B cell (primary cell): ENCODE measurements at regions not wholly inside any gene's neighbourhood (a gene's known extent, or its start where the extent isn't known, plus 50 kb on each side); places are given as distances from the start of the nearest gene placed in this dataset.
A peak's percentile ranks its signal among the peaks of the same experiment; 100 is the strongest.

Experiments used
- ATAC-seq: fragments of 200-7000 bp; cut with Tn5 transposase; one replicate; pipeline ENCODE4 v1.10.0; 2021; ENCODE audit warnings: low read depth, mild to moderate bottlenecking, moderate number of reproducible peaks, moderate library complexity
- CTCF ChIA-PET: fragments of 350-600 bp; sonication (Branson Sonifier 250); formaldehyde crosslinking; loops from one replicate; lab custom pipeline; 2021; ENCODE audit warnings: antibody characterized with exemption, inconsistent platforms; lab: Charles Lee
- POLR2A ChIA-PET: fragments of 350-600 bp; sonication (Branson Sonifier 250); formaldehyde crosslinking; loops from one replicate; lab custom pipeline; 2021; ENCODE audit warnings: antibody characterized with exemption; lab: Charles Lee
- DNase-seq: peaks from one replicate; pipeline ENCODE4 v3.0.0; 2013
- H2AFZ ChIP-seq: 2 replicates; pipeline ENCODE4 v1.6.1; 2012; ENCODE audit warnings: mild to moderate bottlenecking, low read depth, low read length; ENCODE audit not compliant: insufficient read depth, poor library complexity, severe bottlenecking
- H3K27ac ChIP-seq, 2 donors: 1 replicate in 1 of 2; 2 replicates in 1 of 2; pipeline ENCODE4 v1.5.1; 2012 to 2013; ENCODE audit warnings: low read length in 2 of 2, mild to moderate bottlenecking in 2 of 2, moderate library complexity in 1 of 2
- H3K27me3 ChIP-seq, 4 experiments: fragments of 200-600 bp in 1 of 4; sonication (generic) in 1 of 4; replicated peaks in 1 of 4; 1 replicate in 2 of 4; 2 replicates in 2 of 4; pipeline versions ENCODE4 v1.6.1 to v1.7.0; 2013 to 2016; ENCODE audit warnings: low read length in 3 of 4, mild to moderate bottlenecking in 2 of 4, mixed read lengths in 1 of 4, moderate library complexity in 1 of 4; ENCODE audit not compliant: insufficient read depth in 4 of 4, control insufficient read depth in 3 of 4; ENCODE audit errors: control extremely low read depth in 1 of 4
- H3K36me3 ChIP-seq, 2 experiments: replicated peaks in 1 of 2; 1 replicate in 1 of 2; 2 replicates in 1 of 2; pipeline versions ENCODE4 v1.6.1 to v1.7.1; 2013; ENCODE audit warnings: low read length in 1 of 2; ENCODE audit not compliant: insufficient read depth in 2 of 2, control insufficient read depth in 1 of 2; ENCODE audit errors: control extremely low read depth in 1 of 2, extremely low read depth in 1 of 2
- H3K4me1 ChIP-seq, 2 donors: fragments of 200-600 bp in 1 of 2; sonication (generic) in 1 of 2; 1 replicate in 1 of 2; 2 replicates in 1 of 2; pipeline versions ENCODE4 v1.5.1 to v1.6.1; 2013 to 2017; ENCODE audit warnings: low read length in 2 of 2; ENCODE audit not compliant: control insufficient read depth in 2 of 2, insufficient read depth in 2 of 2
- H3K4me2 ChIP-seq: replicated peaks from 2 replicates; pipeline ENCODE3; 2012; ENCODE audit warnings: mild to moderate bottlenecking, low read depth, low read length; ENCODE audit not compliant: poor library complexity, severe bottlenecking
- H3K4me3 ChIP-seq, 5 experiments: fragments of 200-600 bp in 1 of 5; sonication (generic) in 1 of 5; 1 replicate in 3 of 5; 2 replicates in 2 of 5; pipeline versions ENCODE4 v1.5.1 to v1.7.0; 2011 to 2016; ENCODE audit warnings: low read length in 4 of 5, mild to moderate bottlenecking in 4 of 5, low read depth in 2 of 5, control low read depth in 1 of 5, moderate library complexity in 1 of 5; ENCODE audit not compliant: insufficient read depth in 1 of 5; ENCODE audit errors: control extremely low read depth in 1 of 5, extremely low read depth in 1 of 5
- H3K79me2 ChIP-seq: fragments of 200-600 bp; sonication (generic); one replicate; pipeline ENCODE4 v1.6.0; 2016; ENCODE audit warnings: low read length; ENCODE audit not compliant: control insufficient read depth, insufficient read depth
- H3K9ac ChIP-seq: fragments of 200-600 bp; sonication (generic); 2 replicates; pipeline ENCODE4 v1.6.1; 2017; ENCODE audit warnings: mild to moderate bottlenecking, low read length, moderate library complexity
- H3K9me3 ChIP-seq, 3 donors: one replicate each; pipeline versions ENCODE4 v1.6.1 to v1.7.1; 2013; ENCODE audit warnings: low read length in 2 of 3; ENCODE audit not compliant: control insufficient read depth in 2 of 3, insufficient read depth in 1 of 3; ENCODE audit errors: control extremely low read depth in 1 of 3
- H4K20me1 ChIP-seq: 2 replicates; pipeline ENCODE4 v1.6.0; 2012; ENCODE audit warnings: mild to moderate bottlenecking, low read length; ENCODE audit not compliant: insufficient read depth, control insufficient read depth, poor library complexity, severe bottlenecking
- H3K27ac Mint-ChIP-seq: one replicate; pipeline ENCODE4 v1.8.0; 2021; ENCODE audit warnings: mixed read lengths
- H3K27me3 Mint-ChIP-seq: one replicate; pipeline ENCODE4 v1.8.0; 2021; ENCODE audit warnings: mixed read lengths
- H3K4me1 Mint-ChIP-seq: one replicate; pipeline ENCODE4 v1.8.0; 2021; ENCODE audit warnings: mixed read lengths
- H3K4me3 Mint-ChIP-seq: one replicate; pipeline ENCODE4 v1.8.0; 2021; ENCODE audit warnings: mixed read lengths
- H3K9me3 Mint-ChIP-seq: one replicate; pipeline ENCODE4 v1.8.0; 2022; ENCODE audit warnings: mixed read lengths; ENCODE audit not compliant: insufficient read depth
- EZH2 ChIP-seq: IDR thresholded peaks from 2 replicates; pipeline ENCODE4 v1.6.1; 2012; ENCODE audit warnings: borderline replicate concordance, low read depth, mild to moderate bottlenecking, moderate library complexity, low read length; ENCODE audit not compliant: insufficient read depth, poor library complexity, severe bottlenecking
- WGBS: methylation state at CpG from one replicate; pipeline ENCODE4 v1.1.5; 2013; ENCODE audit warnings: missing lambda C conversion rate; ENCODE audit not compliant: insufficient coverage; 5-methylcytosine and 5-hydroxymethylcytosine counted together
- intact Hi-C: fragments of 100-400 bp; cut with micrococcal nuclease; formaldehyde crosslinking; loops from one replicate; pipeline ENCODE4 v1.10.0; 2022
- TF ChIP-seq, protein P1 (sequence below): fragments of 200-600 bp; IDR thresholded peaks from one replicate; pipeline ENCODE4 v1.8.0; 2022; ENCODE audit warnings: antibody characterized with exemption, mild to moderate bottlenecking

DNA sequence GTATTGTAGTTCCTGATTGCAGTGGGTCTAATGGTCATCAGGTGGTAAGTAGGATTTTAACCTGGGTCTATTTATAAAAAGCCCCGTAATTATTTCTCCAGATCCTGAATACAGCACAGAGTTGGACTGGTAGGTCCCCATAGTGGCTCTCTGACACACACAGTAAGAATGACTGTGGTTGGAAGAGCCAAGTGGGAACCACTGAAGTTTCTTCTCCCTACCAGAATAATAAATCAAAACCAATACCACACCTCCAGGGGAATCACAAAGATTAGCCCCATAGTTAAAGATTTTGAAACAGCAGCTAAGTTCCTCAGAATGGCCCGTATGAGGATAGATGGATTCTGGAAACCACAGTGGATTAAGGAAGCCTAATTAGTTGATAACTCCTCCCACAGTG, 68.4 kb upstream of the ZFR start:
- Histone ChIP-seq H3K4me1 (no peaks in the 10 kb centered on the region), H4K20me1 (no peaks in the 10 kb centered on the region), H2AFZ (no peak overlapping the region), H3K4me3 (no peak overlapping the region), H3K4me2 (no peak overlapping the region), H3K79me2 (no peaks in the 10 kb centered on the region), H3K9me3 (no peaks in the 10 kb centered on the region), H3K27ac (no peak overlapping the region), H3K9ac (no peak overlapping the region), H3K36me3 (no peaks in the 10 kb centered on the region), H3K27me3 (no peaks in the 10 kb centered on the region)
- no peak overlapping the region for H3K27ac Mint-ChIP-seq
- intact Hi-C loops, result no loop called here
- TF ChIP-seq, protein P1, sequence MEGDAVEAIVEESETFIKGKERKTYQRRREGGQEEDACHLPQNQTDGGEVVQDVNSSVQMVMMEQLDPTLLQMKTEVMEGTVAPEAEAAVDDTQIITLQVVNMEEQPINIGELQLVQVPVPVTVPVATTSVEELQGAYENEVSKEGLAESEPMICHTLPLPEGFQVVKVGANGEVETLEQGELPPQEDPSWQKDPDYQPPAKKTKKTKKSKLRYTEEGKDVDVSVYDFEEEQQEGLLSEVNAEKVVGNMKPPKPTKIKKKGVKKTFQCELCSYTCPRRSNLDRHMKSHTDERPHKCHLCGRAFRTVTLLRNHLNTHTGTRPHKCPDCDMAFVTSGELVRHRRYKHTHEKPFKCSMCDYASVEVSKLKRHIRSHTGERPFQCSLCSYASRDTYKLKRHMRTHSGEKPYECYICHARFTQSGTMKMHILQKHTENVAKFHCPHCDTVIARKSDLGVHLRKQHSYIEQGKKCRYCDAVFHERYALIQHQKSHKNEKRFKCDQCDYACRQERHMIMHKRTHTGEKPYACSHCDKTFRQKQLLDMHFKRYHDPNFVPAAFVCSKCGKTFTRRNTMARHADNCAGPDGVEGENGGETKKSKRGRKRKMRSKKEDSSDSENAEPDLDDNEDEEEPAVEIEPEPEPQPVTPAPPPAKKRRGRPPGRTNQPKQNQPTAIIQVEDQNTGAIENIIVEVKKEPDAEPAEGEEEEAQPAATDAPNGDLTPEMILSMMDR, result no peak
- no peak for TF ChIP-seq EZH2
- no peaks in the 10 kb centered on the region for H3K9me3 Mint-ChIP-seq
- no CpG with 5 or more reads among the region's 2 CpGs for WGBS
- no peak for ATAC-seq
- DNase-seq, result no peak
- peaks cover 8% of the 10 kb centered on the region for H3K27me3 Mint-ChIP-seq
- no peaks in the 10 kb centered on the region for H3K4me1 Mint-ChIP-seq
- ChIA-PET POLR2A (no interaction called here), CTCF (interaction anchor here (1.0 to 1.8 kb wide), 2 partner anchors 18 to 77 kb away, joined by 3 to 7 read pairs; no protein-coding TSS in a partner anchor)
- H3K4me3 Mint-ChIP-seq, result no peak overlapping the region

DNA sequence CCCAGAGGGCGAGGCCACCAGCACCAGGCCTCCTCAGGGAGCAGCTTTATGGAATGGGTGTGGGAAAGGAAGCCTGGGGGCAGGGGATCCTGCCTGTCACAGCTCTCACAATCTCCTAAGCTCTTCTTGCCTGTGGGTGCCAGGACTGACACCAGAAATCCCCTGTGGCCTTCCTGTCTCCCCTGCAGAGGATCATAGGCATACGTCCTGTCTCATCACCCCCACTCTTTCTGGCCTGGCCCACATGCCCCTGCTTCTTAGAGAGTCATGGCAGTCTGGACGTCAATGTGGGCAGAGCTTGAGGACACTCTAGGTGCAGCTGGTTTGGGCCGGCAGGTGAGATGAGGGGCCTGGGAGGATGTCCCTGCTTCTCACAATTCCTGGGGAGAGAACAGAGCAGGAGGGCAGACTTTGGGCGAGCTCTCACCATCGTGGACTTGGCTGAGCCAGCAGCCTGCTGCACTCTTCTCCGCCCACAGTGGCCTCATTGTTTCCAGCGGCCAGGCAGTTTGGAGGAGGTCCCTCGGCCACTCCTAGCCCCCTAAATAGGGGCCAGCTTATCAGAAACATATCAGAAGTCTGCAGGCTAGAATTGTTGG, 67.3 kb upstream of the ZFR start:
- DNase-seq (peak; percentile 23), ATAC-seq (no peak)
- H3K36me3 ChIP-seq, result no peaks in the 10 kb centered on the region
- H3K9ac ChIP-seq, result no peak overlapping the region
- Mint-ChIP-seq H3K9me3 (no peaks in the 10 kb centered on the region), H3K4me3 (no peak overlapping the region), H3K27me3 (peaks cover 11% of the 10 kb centered on the region), H3K27ac (no peak overlapping the region), H3K4me1 (no peaks in the 10 kb centered on the region)
- intact Hi-C loops, result no loop called here
- no peak overlapping the region for H3K4me3 ChIP-seq
- H3K9me3 ChIP-seq, result no peaks in the 10 kb centered on the region
- no peaks in the 10 kb centered on the region for H3K4me1 ChIP-seq
- CTCF ChIA-PET, result interaction anchor here (1.0 to 1.8 kb wide), 2 partner anchors 19 to 78 kb away, joined by 3 to 7 read pairs; no protein-coding TSS in a partner anchor
- POLR2A ChIA-PET, result no interaction called here
- 88% methylated on average over 4 of the region's 9 CpGs for WGBS
- H3K27ac ChIP-seq, result no peak overlapping the region
- TF ChIP-seq, protein P1, result no peak
- no peak for TF ChIP-seq EZH2
- no peaks in the 10 kb centered on the region for H3K27me3 ChIP-seq
- H4K20me1 ChIP-seq, result no peaks in the 10 kb centered on the region
- no peak overlapping the region for H3K4me2 ChIP-seq
- no peaks in the 10 kb centered on the region for H3K79me2 ChIP-seq
- no peak overlapping the region for H2AFZ ChIP-seq
